HG03025 (cell line): ENCODE measurements at regions not wholly inside any gene's neighbourhood (a gene's known extent, or its start where the extent isn't known, plus 50 kb on each side); places are given as distances from the start of the nearest gene placed in this dataset.
"Not testable (repeated sequence)": the region's sequence is repeated elsewhere in the genome, so short reads cannot be mapped to it uniquely, and the experiment has no call there.

Source experiments
- ATAC-seq: cut with Tn5 transposase; IDR thresholded peaks from one replicate; pipeline ENCODE4 v1.9.1; 2021; ENCODE audit warnings: mild to moderate bottlenecking, moderate library complexity; ENCODE audit not compliant: unreplicated experiment, low FRiP score

GRCh38 chr12:70069221-70070105 is 173.8 kb upstream of the CNOT2 start:
- no peak for ATAC-seq

- no peak for ATAC-seq
These were observed 172.7 kb upstream of the CNOT2 start for GRCh38 chr12:70070494-70071007.

GRCh38 chr12:70074510-70074909 is 168.7 kb upstream of the CNOT2 start:
- no peak for ATAC-seq

- ATAC-seq: no peak
These were observed 165.8 kb upstream of the CNOT2 start for GRCh38 chr12:70077441-70077840.

GRCh38 chr12:70078161-70078560 is 165.1 kb upstream of the CNOT2 start:
- no peak for ATAC-seq

- ATAC-seq: no peak
These were observed 162.7 kb upstream of the CNOT2 start for GRCh38 chr12:70080566-70080965.

GRCh38 chr12:70082997-70083676 is 160.1 kb upstream of the CNOT2 start:
- no peak for ATAC-seq

GRCh38 chr12:70083677-70084020 is 159.6 kb upstream of the CNOT2 start:
- no peak for ATAC-seq

- not testable (repeated sequence) for ATAC-seq
These were observed 156.9 kb upstream of the CNOT2 start for GRCh38 chr12:70086372-70086771.

- ATAC-seq: no peak
These were observed 152.2 kb upstream of the CNOT2 start for GRCh38 chr12:70091021-70091521.

- ATAC-seq: no peak
These were observed 148.8 kb upstream of the CNOT2 start for GRCh38 chr12:70094467-70094866.

- no peak for ATAC-seq
These were observed 146.3 kb upstream of the CNOT2 start for GRCh38 chr12:70096759-70097410.

GRCh38 chr12:70101064-70101463 is 142.2 kb upstream of the CNOT2 start:
- ATAC-seq: no peak

GRCh38 chr12:70106347-70106746 is 136.9 kb upstream of the CNOT2 start:
- ATAC-seq: no peak

- no peak for ATAC-seq
These were observed 133.1 kb upstream of the CNOT2 start for GRCh38 chr12:70110085-70110484.

GRCh38 chr12:70117670-70118069 is 125.6 kb upstream of the CNOT2 start:
- no peak for ATAC-seq

GRCh38 chr12:70120970-70121369 is 122.3 kb upstream of the CNOT2 start:
- ATAC-seq: no peak

- no peak for ATAC-seq
These were observed 121.7 kb upstream of the CNOT2 start for GRCh38 chr12:70121562-70121961.

GRCh38 chr12:70122804-70123203 is 120.4 kb upstream of the CNOT2 start:
- no peak for ATAC-seq

- no peak for ATAC-seq
These were observed 94.2 kb upstream of the CNOT2 start for GRCh38 chr12:70149013-70149412.

- no peak for ATAC-seq
These were observed 93.6 kb upstream of the CNOT2 start for GRCh38 chr12:70149665-70150064.
